ENCODE measurements at regions not wholly inside any gene's neighbourhood (a gene's known extent, or its start where the extent isn't known, plus 50 kb on each side); places are given as distances from the start of the nearest gene placed in this dataset.
"Not testable (repeated sequence)": the region's sequence is repeated elsewhere in the genome, so short reads cannot be mapped to it uniquely, and the experiment has no call there.

DNA sequence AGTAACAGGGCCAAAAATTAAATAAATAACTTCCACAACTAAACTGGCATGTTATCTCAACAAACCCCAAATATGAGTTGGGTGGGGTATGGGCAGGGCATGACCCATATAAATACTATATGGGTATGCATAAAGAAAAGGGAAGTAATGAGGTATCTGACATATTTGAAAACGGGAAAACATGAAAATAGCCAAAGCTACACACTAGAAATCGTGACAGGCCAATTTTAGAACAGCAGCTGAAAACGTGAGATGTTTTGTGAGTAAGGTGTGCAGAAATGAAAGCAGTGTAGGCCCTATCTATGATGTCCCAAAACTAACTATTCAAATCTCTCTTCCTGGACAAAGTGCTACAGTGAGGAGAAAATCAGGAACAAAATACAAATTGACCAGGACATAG lies 537.9 kb upstream of the NR5A2 start:
- CTCF ChIA-PET, result no interaction called here

DNA sequence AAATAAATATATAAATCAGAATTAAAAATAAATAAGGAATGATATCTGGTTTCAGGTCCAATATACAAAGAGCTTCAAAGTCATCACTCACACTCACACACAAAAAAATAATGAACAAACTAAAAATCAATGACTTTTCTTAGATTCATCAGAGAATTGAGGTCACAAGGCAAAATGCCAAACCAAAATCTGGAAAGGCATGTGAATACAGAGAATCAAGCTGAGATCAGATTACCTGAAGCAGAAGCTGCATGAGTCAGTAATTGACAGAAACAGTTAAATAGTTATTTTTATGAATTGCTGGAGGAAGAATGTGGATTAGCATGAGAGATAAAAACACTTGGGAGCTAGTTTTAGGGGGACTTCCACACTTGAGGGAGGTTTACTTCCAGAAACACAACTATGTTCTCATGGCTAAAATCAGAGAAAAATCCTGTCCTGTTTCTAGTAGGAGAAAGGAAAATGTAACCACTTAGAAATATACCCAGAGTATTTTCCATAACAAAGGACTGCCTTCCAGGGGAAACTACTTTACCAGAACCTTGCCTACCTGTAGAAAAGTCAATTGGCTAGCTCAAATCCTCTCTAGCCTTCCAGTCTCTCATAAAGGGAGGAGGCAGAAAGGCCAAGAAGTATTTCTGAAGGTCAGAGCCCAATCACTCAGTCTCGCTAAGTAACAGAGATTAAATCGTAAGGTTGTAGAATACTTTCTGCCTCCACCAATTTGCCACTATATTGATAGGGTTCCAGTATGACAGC lies 536.6 kb upstream of the NR5A2 start:
- Histone ChIP-seq H3K4me1 (no peaks in the 10 kb centered on the region), H3K4me3 (ENCODE audit: low read depth, low read length) (no peak overlapping the region), H3K27me3 (replicated peaks; ENCODE audit: control insufficient read depth, insufficient read depth, low read length) (no peaks in the 10 kb centered on the region), H3K36me3 (ENCODE audit: control insufficient read depth, insufficient read depth, low read length) (no peaks in the 10 kb centered on the region), H3K9me3 (no peaks in the 10 kb centered on the region)
- H3K27ac Mint-ChIP-seq (ENCODE audit: unreplicated experiment), result no peak overlapping the region
- POLR2A ChIA-PET, result no interaction called here
- CTCF ChIA-PET, result no interaction called here
- H3K4me1 Mint-ChIP-seq (ENCODE audit: low read depth, unreplicated experiment), result no peaks in the 10 kb centered on the region
- no peak overlapping the region for H3K4me3 Mint-ChIP-seq (ENCODE audit: unreplicated experiment)
- DNase-seq, result no peak
- H3K27me3 Mint-ChIP-seq (ENCODE audit: insufficient read depth, unreplicated experiment), result no peaks in the 10 kb centered on the region
- BruUV-seq (replicated peaks), result no TSS peak
- intact Hi-C loops (cut with micrococcal nuclease; ENCODE audit: unreplicated experiment), result no loop called here
- peaks cover 8% of the 10 kb centered on the region for H3K9me3 Mint-ChIP-seq (ENCODE audit: unreplicated experiment)
- H3K36me3 Mint-ChIP-seq (ENCODE audit: insufficient read depth, unreplicated experiment), result peaks cover 5% of the 10 kb centered on the region
- TF ChIP-seq, protein P1, sequence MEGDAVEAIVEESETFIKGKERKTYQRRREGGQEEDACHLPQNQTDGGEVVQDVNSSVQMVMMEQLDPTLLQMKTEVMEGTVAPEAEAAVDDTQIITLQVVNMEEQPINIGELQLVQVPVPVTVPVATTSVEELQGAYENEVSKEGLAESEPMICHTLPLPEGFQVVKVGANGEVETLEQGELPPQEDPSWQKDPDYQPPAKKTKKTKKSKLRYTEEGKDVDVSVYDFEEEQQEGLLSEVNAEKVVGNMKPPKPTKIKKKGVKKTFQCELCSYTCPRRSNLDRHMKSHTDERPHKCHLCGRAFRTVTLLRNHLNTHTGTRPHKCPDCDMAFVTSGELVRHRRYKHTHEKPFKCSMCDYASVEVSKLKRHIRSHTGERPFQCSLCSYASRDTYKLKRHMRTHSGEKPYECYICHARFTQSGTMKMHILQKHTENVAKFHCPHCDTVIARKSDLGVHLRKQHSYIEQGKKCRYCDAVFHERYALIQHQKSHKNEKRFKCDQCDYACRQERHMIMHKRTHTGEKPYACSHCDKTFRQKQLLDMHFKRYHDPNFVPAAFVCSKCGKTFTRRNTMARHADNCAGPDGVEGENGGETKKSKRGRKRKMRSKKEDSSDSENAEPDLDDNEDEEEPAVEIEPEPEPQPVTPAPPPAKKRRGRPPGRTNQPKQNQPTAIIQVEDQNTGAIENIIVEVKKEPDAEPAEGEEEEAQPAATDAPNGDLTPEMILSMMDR (IDR thresholded peaks at IDR 0.05; ENCODE audit: insufficient read depth in 1 of 2, low read depth in 1 of 2, low read length in 1 of 2, severe bottlenecking in 1 of 2, unreplicated experiment in 1 of 2), result no peak

More for the DNA sequence above, 537.9 kb upstream of the NR5A2 start:
- POLR2A ChIA-PET, result no interaction called here
- intact Hi-C loops (cut with micrococcal nuclease; ENCODE audit: unreplicated experiment), result no loop called here
- no peak overlapping the region for H3K4me3 ChIP-seq (ENCODE audit: low read depth, low read length)
- no peaks in the 10 kb centered on the region for H3K36me3 ChIP-seq (ENCODE audit: control insufficient read depth, insufficient read depth, low read length)
- H3K36me3 Mint-ChIP-seq (ENCODE audit: insufficient read depth, unreplicated experiment), result no peaks in the 10 kb centered on the region
- TF ChIP-seq, protein P1 (IDR thresholded peaks at IDR 0.05; ENCODE audit: insufficient read depth in 1 of 2, low read depth in 1 of 2, low read length in 1 of 2, severe bottlenecking in 1 of 2, unreplicated experiment in 1 of 2), result no peak
- no peaks in the 10 kb centered on the region for H3K27me3 ChIP-seq (replicated peaks; ENCODE audit: control insufficient read depth, insufficient read depth, low read length)
- H3K9me3 ChIP-seq, result no peaks in the 10 kb centered on the region
- no peaks in the 10 kb centered on the region for H3K27me3 Mint-ChIP-seq (ENCODE audit: insufficient read depth, unreplicated experiment)
- no peaks in the 10 kb centered on the region for H3K4me1 Mint-ChIP-seq (ENCODE audit: low read depth, unreplicated experiment)
- no TSS peak for BruUV-seq (replicated peaks)
- no peak for DNase-seq
- no peaks in the 10 kb centered on the region for H3K9me3 Mint-ChIP-seq (ENCODE audit: unreplicated experiment)
- no peak overlapping the region for H3K4me3 Mint-ChIP-seq (ENCODE audit: unreplicated experiment)
- H3K27ac Mint-ChIP-seq (ENCODE audit: unreplicated experiment), result no peak overlapping the region
- no peaks in the 10 kb centered on the region for H3K4me1 ChIP-seq

DNA sequence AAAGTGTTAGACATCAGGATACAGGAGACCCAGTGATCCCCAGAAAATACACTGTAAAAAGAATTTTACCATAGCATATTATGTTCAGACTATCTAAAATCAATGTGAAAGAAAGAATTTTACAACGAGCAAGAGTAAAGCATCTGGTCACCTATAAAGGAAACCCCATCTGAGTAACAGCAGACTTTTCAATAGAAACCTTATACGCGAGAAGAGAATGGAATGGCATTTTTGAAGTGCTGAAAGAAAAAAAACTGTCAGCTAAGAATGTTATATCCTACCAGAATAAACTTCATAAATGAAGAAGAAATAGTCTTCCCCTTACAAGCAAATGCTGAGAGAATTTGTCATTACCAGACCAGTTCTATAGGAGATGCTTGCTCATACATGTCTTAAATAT lies 532.1 kb upstream of the NR5A2 start:
- CTCF ChIA-PET, result no interaction called here
- BruUV-seq (replicated peaks), result no TSS peak
- Histone ChIP-seq H3K4me3 (ENCODE audit: low read depth, low read length) (no peak overlapping the region), H3K27me3 (replicated peaks; ENCODE audit: control insufficient read depth, insufficient read depth, low read length) (no peaks in the 10 kb centered on the region), H3K36me3 (ENCODE audit: control insufficient read depth, insufficient read depth, low read length) (no peaks in the 10 kb centered on the region), H3K9me3 (no peaks in the 10 kb centered on the region; the same call in none of the 2 replicates), H3K4me1 (no peaks in the 10 kb centered on the region)
- Mint-ChIP-seq H3K27ac (ENCODE audit: unreplicated experiment) (no peak overlapping the region), H3K36me3 (ENCODE audit: insufficient read depth, unreplicated experiment) (peaks cover 6% of the 10 kb centered on the region), H3K4me1 (ENCODE audit: low read depth, unreplicated experiment) (no peaks in the 10 kb centered on the region), H3K27me3 (ENCODE audit: insufficient read depth, unreplicated experiment) (no peaks in the 10 kb centered on the region), H3K4me3 (ENCODE audit: unreplicated experiment) (no peak overlapping the region), H3K9me3 (ENCODE audit: unreplicated experiment) (peaks cover 11% of the 10 kb centered on the region)
- intact Hi-C loops (cut with micrococcal nuclease; ENCODE audit: unreplicated experiment), result no loop called here
- TF ChIP-seq, protein P1 (IDR thresholded peaks at IDR 0.05; ENCODE audit: insufficient read depth in 1 of 2, low read depth in 1 of 2, low read length in 1 of 2, severe bottlenecking in 1 of 2, unreplicated experiment in 1 of 2), result no peak
- DNase-seq, result no peak
- POLR2A ChIA-PET, result no interaction called here

DNA sequence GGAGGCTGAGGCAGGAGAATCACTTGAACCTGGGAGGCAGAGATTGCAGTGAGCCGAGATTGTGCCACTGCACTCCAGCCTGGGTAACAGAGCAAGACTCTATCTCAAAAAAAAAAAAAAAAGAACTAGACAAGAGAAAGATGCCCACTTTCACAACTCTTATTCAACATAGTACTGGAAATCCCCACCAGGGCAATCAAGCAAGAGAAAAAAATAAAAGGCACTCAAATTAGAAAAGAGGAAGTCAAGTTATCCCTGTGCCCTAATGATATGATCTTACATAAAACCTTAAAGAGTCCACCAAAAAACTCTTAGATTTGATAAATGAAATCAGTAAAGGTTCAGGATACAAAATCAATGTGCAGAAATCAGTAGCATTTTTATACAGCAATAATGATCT lies 528.7 kb upstream of the NR5A2 start:
- CTCF ChIA-PET, result not testable (repeated sequence)

More for the DNA sequence above, 528.7 kb upstream of the NR5A2 start:
- H3K4me1 ChIP-seq; H3K27me3 Mint-ChIP-seq (ENCODE audit: insufficient read depth, unreplicated experiment); H3K27ac Mint-ChIP-seq (ENCODE audit: unreplicated experiment); H3K4me3 Mint-ChIP-seq (ENCODE audit: unreplicated experiment); H3K4me1 Mint-ChIP-seq (ENCODE audit: low read depth, unreplicated experiment); H3K4me3 ChIP-seq (ENCODE audit: low read depth, low read length); H3K9me3 ChIP-seq; BruUV-seq (replicated peaks); H3K27me3 ChIP-seq (replicated peaks; ENCODE audit: control insufficient read depth, insufficient read depth, low read length); H3K36me3 Mint-ChIP-seq (ENCODE audit: insufficient read depth, unreplicated experiment); intact Hi-C loops (cut with micrococcal nuclease; ENCODE audit: unreplicated experiment); H3K36me3 ChIP-seq (ENCODE audit: control insufficient read depth, insufficient read depth, low read length); DNase-seq; POLR2A ChIA-PET: not testable (repeated sequence)
- H3K9me3 Mint-ChIP-seq (ENCODE audit: unreplicated experiment), result peaks cover 11% of the 10 kb centered on the region

All from Caco-2 (cell line).